HG03108 (cell line): ENCODE measurements at regions not wholly inside any gene's neighbourhood (a gene's known extent, or its start where the extent isn't known, plus 50 kb on each side); places are given as distances from the start of the nearest gene placed in this dataset.
"Not testable (repeated sequence)": the region's sequence is repeated elsewhere in the genome, so short reads cannot be mapped to it uniquely, and the experiment has no call there.

Experiments used
- ATAC-seq: cut with Tn5 transposase; IDR thresholded peaks from one replicate; pipeline ENCODE4 v1.9.1; 2021; ENCODE audit warnings: moderate library complexity; ENCODE audit not compliant: unreplicated experiment

DNA sequence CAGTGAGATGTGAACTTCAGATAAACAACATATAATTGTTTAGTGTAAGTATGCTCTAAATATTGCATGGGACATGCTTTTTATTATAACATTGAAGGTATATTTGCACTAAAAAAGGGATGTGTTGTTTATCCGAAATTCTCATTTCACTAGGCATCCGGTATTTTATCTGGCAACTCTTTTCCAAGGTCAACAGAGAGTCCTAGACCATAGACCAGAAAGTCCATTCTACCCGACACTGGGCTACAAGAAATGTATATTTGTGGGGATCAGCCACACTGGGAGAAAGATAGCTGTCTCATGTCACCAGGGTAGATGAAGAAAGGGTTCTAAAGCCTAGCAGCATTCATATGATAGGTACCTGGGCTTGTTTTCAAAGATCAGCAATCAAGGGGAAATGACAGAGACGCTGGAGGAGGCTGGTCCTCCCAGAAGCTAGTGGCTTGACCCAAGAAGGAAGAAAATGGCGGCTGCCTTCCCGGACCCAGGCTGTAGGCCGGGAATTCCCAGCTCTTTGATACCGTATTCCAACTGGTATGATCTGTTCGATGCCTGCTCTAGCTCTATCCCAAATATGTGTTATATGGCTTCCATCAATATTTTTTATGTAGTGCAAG lies 161.1 kb upstream of the IRF2BP2 start:
- no peak for ATAC-seq

DNA sequence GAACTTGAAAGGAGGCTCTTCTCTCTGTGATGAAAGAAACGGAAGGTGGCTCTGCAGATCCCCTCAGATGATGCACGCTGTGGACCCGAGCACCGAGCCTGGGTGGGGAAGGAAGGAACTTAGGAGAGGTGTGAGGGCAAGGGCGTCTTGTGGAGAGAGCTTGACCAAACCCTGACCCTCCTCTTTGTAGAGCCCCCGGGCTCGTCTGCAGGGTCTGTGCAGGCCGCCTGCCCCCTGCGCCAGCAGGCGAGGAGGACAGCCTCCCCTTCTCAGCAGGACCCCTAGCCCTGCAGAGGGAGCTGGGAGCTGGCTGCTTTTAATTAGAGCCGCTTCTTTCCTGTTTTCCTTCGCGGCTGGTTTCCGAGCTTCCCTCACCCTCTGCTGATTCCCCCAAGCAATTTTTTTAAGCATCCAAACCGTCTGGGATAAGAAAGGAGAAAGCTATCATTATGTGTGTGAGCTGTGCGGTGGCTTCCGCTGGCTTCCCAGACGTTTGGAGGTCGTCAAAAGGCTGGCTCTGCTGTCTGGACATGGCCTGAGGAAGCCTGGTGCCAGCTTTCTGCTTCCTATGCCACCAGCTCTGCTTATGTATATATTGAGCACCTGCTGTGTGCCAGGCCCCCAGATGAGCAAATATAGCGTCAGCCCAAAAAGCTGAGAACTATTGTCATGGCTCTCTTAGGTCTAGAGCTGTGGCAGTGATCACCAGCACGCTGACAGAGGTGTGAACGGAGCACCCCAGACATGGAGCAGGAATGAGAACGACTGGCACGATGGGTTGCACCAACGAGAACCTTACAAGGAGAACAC lies 160.2 kb upstream of the IRF2BP2 start:
- no peak for ATAC-seq

DNA sequence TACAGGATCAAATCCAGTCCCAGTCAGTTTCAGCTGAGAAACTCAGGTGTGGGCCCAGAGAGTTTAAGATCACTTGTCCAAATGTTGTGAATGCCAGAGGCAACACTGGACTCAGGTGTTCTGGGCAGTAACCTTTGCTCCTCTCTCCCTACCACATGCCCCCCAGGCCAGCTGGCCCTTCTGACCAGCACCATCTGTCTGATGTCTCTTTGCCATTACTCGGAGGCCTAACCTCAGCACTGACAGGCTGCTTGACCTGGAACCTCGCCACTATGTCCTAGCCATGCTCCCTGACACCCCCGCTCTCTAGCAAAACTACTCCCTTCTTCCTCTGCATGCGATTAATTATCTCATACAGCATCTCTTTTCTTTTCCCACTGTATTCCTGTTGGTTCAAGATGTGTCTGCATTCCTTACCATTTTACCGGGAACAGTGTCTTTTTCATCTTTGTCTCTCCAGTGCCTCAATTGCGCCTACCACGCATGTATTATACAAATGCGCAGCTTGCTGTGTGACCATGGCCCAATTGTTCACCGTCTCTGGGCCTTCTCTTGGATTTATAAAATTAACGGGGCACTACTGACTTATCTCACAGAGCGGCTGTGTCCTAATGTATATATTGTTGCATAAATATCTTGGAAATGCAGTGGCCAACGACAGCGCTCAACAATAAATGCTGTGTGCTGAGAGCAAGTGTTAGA lies 159.5 kb upstream of the IRF2BP2 start:
- no peak for ATAC-seq

DNA sequence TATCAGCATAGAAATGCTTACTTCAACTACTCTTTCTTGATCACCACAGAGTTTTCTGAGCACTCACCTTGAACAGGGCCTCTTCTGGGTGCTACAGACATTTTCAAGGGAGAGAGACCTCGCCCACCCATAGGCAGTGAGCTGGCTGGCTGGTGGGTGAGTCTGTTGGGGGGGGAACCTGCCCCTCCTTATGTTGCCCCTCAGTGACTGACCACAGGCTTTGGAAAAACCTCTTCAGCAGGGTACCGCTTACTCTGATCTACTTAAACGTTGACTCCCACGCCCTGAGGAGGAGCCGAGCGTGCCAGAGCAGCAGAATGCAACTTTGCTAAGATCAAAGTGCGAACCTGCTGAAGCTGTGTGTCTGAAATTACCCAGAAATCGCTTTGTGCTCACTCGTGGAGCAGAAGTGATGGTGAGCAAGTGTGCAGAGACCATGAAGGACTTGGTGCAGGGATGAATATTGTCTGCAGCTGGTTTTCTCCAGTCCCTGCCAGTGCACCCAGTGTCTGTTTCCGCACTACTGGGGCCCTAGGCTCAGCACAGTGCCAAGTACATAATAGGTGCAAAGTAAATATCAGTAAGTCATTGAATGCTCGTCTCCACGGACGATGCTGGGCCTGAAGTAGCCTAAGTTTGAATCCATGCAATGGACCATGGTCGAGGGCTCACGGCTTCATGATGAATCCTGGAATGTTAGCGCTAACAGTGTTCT lies 158.7 kb upstream of the IRF2BP2 start:
- no peak for ATAC-seq

DNA sequence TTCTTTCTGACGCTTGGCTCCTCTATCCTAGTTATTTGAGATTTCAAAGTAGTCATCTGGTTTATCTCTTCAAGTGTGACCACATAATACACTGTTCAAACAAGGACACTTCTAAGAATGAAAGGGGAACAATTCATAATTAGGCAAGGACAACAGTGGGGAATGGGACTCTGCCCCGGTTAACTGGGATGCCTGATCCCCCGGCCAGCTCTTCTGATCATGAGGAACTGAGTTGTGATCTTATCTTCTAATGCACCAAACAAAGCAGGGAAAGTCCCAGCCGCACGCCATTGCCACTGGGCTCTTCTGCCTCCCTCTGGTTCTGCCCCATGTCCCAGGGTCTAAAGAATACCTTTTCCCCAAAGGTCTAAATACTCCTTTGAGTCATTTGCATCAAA lies 158.2 kb upstream of the IRF2BP2 start:
- no peak for ATAC-seq

DNA sequence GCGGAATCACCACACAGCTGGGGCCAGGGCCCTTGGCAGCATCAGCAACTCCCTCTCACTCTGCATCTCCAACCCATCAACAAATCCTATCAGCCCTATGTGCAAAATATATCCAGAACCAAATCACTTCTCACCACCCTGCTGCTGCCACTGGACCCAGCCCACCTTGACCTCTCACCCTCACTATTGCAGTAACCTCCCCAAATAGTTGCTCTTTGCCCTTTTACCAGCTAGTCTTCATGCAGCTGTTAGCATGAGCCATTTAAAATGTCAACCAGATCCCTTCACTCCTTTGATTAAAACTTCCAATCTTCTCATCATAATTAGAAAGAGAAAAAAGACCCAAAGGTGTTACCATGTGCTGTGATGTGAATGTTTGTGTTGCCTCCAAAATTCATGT lies 155.7 kb upstream of the IRF2BP2 start:
- ATAC-seq: no peak

DNA sequence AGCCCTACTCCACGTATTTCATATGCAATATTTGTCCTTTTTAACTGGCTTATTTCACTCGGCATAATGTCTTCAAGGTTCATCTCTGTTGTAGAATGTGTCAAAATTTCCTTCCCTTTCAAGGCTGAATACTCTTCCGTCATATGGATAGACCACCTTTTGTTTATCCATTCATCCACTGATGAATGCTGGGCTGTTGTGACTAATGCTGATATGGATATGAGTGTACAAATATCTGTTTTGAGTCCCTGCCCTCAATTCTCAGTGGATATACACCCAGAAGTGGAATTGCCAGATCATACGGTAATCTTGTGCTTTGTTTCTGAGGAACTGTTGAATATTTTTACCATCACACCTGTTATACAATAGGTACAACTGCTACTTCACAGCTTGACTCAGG lies 155.2 kb upstream of the IRF2BP2 start:
- ATAC-seq: no peak

DNA sequence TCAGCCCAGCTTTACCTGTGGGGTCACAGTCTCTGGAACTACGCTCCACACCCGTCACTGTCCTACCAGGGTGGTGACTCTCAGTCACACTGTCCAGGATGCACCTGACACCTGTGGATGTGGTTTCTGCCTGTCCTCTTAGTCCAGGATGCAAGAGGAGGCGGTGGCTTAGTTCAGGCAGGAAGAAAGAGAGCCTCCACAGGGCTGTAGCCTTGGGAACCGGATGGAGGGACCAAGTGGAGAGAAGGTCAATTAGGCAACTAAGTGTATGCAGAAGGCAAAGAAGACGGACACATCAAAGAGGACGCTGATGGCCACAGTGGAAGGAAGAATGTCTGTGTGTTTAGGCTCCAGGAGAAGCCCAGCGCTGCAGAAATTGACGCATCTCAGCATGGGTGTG lies 153.9 kb upstream of the IRF2BP2 start:
- ATAC-seq: no peak

DNA sequence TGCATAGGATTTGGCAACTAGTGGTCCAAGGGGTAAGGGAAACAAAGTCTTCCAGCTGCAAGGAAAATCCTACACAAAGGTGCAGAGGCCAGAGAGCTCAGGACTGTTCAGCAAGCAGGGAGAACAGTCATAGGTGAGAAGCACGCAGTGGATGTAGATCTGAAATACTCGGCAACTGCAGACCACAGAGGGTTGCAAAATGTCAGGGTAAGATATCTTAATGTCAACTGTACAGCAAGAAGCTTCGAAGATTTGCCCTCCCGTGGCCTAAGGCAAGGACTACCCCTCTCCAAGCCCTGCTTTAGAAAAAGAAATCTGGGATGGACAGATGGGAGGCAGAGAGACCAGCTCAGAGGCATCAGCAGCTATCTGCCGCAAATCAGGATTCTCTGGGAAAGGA lies 153.4 kb upstream of the IRF2BP2 start:
- ATAC-seq: no peak

DNA sequence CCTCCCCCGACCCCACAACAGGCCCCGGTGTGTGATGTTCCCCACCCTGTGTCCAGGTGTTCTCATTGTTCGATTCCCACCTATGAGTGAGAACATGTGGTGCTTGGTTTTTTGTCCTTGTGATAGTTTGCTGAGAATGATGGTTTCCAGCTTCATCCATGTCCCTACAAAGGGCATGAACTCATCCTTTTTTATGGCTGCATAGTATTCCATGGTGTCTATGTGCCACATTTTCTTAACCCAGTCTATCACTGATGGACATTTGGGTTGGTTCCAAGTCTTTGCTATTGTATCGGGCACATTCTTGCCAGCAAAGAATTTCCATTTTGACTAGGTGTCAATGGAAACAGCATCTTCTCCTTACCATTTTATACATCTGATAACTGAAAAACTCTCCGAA lies 152.1 kb upstream of the IRF2BP2 start:
- ATAC-seq: not testable (repeated sequence)

DNA sequence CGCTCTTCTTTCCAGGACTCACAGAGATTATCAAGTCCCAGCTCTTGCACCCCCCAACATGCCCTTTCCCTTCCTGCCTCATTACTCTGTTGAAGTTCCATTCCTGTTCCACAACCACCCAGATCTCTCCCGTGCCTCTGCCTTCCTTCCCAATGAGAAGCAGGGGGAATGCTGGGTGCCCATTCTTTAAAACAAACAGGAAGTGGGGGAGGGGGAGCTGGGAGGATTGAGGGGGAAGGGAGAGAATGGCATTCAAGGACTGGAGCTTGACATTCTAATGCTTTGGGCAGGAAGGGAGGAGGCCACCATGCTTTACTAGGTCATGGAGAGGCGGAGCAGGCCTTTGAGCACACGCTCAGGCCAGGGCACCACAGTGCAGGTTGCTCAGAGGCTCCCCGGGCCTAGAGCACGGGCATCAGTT lies 150.3 kb upstream of the IRF2BP2 start:
- ATAC-seq: no peak

DNA sequence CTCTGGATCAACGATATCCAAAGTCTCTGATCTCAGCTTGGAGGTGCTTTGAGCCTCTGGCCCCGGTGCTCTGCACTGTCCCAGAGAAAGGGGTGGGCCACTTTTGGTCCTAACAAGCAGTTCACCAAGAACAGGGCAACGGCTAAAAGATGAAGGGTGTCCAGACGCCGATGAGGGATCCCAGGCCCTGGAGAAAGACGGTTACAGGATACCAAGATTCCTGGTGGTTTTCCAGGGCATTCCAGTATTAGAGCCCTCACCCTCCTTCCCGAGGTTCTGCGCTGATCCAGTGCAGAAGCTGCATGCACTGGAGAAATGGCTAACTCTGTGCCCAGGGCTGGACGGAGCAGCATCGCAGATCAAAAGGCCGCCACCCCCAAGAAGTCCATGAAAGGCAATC lies 149.9 kb upstream of the IRF2BP2 start:
- ATAC-seq: no peak

DNA sequence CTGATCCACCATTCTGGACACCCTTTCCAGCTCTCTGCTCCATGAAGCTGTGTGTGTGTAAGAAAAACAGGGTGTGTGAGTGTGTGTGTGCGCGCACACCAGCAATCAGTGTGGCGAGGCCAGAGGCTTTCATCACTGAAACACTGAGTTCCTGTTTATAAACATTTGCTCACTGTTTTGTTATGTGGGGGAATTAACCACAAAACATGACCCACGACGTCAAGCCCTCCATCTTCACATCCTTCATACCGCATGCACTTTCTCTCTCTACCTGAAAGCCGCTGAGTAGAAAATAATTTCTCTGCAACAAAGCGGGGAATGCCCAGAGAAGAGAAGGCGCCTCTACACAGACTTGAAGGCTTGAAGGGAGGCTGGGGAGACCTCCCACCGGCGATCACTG lies 148.9 kb upstream of the IRF2BP2 start:
- ATAC-seq: no peak

DNA sequence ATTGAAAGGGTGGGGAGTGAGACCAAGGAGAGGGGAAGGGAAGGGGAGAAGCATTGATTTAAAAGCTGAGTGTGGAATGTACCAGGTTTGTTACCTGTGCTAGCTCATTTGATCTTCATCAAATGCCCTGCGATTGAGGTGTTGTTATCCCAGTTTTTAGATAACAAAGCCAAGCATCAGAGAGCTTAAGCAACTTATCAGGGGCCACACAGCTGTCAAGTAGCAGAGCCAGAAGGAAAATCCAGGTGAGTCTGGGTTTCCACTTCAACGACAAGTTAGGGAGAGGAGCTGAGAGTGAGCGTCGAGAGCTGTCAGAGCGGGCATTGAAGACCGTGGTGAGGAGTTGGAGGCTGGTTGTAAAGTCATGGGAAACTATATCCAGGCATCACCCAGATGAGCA lies 146.9 kb upstream of the IRF2BP2 start:
- ATAC-seq: no peak

DNA sequence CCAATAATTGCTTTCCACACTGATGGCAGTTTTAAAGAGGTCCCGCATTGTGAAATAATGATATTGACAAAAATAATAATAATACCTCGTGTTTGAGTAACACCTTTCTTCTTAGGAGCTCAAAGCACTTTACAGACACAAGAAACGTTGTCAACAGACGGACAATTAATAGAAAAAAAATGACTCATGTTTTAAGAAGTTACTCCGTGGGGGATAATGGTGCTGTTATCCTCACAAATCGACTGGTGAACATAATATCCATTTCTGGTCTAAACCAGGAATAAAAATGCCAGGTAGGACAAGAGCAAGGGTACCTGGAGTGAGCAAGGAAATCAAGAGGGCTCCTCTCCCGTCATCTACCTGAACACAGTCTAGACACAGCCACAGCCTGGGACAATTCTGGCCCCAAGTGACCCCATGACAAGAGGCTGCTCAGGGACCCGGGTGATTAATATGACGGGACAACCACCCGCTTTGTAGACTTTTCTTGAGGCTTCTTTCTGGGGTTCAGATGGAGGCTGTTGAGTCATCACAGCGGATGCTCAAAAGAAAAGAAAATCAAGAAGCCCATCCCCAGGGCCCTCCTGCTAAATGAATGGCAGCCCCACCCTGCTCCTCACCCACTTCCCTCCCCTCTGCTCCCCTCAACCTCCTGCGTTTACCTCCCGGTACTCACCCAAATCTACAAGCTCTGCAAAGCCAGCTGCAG lies 146.2 kb upstream of the IRF2BP2 start:
- ATAC-seq: no peak

DNA sequence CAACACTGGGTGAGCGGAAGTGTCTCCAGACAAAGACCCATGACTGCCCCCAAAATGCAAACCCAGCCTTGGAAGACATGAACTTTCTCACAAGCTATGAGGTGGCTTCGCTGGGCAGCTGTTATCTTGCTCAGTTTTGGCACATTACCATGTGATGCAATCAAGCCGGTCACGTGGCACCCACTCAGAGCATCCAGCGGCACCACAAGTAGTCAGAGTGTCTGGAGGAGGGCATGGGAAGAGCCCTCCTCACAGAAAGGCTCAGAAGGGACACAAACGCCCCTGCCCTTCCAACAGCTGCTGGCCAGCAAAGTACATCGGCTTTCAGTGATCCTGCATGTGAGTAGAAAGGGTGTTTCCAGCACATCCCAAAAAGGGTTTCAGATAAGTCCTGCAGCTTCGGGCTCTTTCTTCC lies 145.5 kb upstream of the IRF2BP2 start:
- ATAC-seq: no peak

DNA sequence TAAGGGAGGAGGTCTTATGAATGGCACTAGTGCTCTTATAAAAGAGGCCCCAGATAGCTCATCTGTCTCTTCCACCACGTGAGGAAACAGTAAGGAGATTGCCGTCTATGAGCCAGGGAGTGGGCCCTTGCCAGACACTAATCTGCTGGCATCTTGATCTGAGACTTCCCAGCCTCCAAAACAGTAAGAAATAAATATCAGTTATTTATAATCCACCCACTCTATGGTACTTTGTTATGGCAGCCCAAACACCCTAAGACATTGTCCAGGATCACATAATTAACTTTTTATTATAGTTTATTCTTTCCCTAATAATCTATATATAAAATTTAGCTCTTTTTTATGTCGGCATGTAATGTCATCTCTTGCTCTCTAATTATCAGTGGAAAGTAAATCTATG lies 144.0 kb upstream of the IRF2BP2 start:
- no peak for ATAC-seq

DNA sequence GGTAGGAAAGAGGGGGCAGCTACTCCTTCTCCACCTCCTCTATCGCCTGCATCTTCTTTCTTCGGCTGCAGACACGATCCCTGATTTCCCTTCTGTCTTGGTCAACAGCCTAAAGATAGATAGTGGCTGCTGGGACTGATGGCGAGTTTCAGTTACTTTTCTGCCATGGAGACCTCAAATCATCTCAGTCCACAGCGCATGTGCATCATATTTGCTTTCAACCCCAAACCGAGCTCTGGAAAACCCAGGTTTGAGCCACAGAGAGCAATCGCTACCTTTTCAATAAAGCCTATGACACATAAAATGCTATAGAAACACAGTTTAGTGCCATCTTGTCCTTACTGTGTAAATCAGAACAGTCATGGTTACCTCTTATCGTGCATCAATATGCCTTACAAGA lies 142.9 kb upstream of the IRF2BP2 start:
- no peak for ATAC-seq

DNA sequence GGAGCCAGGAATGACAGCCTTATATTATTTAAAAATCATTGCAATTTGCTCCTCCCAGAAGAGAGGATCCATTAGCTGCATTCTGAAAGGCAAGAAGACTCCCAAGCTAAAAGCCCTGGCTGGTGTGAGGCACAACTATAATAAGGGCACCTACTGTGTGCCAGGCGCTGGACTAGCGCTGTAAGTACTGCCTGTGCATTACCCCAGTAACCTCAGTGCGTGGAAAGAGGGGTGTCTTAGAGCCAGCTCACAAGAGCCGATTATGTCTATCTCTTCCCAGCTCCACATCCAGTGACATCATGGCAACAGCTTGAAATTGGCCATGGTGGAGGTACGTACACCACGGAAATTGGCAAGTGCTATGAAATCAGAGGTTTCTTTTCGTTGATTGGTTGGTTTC lies 141.7 kb upstream of the IRF2BP2 start:
- no peak for ATAC-seq

DNA sequence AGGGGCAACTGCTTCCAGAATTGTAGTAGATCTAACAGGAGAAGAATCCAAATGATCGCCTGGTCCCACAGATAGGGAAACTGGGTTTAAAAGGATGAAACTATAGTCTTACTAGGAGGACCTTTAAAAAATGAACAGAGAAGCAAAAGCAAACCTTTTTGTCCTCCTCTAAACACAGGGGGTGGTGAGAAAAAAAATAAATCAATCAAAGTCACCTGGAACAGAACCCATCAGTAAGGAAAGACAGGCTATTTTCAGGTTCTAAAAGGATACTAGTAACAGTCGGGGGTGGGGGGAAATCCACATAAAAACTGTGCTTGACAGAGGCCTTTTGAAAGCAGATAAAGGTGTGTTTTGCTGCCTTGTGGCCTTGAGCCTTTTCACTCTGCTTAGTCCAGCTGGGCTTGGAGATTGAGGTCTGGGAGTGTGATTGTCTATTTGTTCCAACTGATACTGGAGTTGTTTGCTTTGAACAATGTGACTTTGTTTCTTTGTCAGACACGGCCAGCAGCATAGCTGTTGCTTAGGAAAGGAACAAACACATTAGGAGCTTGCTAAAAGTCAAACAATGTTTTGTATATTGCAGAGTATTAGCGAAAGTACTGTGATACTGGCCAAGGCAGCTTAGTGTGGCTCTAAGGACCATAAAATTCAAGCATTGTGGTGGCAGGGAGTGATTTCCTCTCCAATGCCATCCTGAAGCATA lies 141.1 kb upstream of the IRF2BP2 start:
- no peak for ATAC-seq
